Limb (tissue), 2 donors: ENCODE measurements at regions not wholly inside any gene's neighbourhood (a gene's known extent, or its start where the extent isn't known, plus 50 kb on each side); places are given as distances from the start of the nearest gene placed in this dataset.
A peak's percentile ranks its signal among the peaks of the same experiment; 100 is the strongest.

Experiments used
- DNase-seq, 2 donors: peaks; one replicate each; pipeline ENCODE4 v3.0.0-alpha.2; 2016; ENCODE audit errors: extremely low spot score in 2 of 2

- no peak for DNase-seq
Observed at GRCh38 chr2:200013906-200014305, 58.5 kb downstream of the MAIP1 start.

GRCh38 chr2:200021449-200022114 is 66.2 kb downstream of the MAIP1 start:
- DNase-seq = no peak

GRCh38 chr2:200022511-200022910 is 67.1 kb downstream of the MAIP1 start:
- no peak for DNase-seq

- no peak for DNase-seq
Observed at GRCh38 chr2:200023570-200023969, 68.2 kb downstream of the MAIP1 start.

- no peak for DNase-seq
Observed at GRCh38 chr2:200025717-200026116, 70.3 kb downstream of the MAIP1 start.

- DNase-seq = peak in 1 of 2 donors; percentile 85
Observed at GRCh38 chr2:200026332-200027230, 71.2 kb downstream of the MAIP1 start.

GRCh38 chr2:200028998-200029397 is 73.6 kb downstream of the MAIP1 start:
- DNase-seq = no peak

DNA sequence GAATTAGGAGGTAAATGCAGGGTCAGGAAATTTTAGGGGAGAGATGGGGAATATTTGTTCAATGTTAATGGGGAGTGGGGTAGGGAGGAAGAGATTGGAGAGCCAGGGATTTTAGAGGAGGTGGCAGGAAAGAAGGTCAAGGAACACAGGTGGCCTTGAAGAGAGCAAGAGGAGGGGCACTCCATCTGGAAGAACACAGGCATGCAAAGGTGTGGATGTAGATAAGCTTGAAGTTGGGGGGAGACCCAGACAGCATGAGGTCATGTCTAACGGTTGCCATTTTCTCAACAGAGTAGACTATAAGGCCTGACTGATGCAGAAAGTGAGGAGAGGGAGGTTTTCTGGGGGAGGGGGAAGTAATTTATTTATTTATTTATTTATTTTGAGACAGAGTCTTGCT is 77.5 kb downstream of the MAIP1 start:
- DNase-seq = no peak

DNA sequence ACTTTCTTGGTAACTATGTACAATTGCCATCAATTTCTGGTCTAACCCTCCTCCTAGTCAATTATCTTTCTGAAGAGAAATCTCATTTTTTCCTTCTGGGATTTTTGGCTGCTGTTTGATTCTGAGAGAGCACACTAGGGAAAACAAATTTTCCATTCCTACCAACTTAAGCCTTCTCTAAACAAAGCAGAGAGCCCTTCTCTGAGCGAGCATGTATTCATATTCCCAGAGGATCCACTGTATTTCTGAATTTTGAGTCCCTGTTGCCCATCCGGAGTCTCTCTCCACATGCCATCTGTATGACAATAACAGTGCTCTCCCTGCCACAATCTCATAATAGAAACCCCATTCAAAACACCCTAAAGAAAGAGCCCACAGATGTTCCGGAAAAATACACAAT is 78.5 kb downstream of the MAIP1 start:
- DNase-seq = peak in 1 of 2 donors; percentile 6

DNA sequence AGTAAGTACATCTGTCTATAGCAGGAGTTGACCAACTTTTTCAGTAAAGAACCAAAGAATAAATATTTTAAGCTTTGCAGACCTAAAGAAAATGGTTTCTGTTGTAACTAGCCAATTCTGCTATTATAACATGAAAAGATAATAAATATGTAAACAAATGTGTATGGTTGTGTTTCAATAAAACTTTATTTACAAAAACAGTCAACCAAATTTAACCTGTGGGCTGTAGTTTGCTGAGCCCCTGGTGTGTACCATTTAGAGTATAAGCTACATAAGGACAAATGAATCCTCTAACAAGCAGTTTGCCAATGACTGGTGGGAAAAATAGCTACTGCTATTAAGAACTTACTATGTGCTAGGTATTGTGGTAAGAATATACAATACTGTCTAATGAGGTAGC is 79.4 kb downstream of the MAIP1 start:
- no peak for DNase-seq

- peak in 1 of 2 donors; percentile 75 for DNase-seq
Observed at GRCh38 chr2:200039724-200040650, 84.6 kb downstream of the MAIP1 start.

DNA sequence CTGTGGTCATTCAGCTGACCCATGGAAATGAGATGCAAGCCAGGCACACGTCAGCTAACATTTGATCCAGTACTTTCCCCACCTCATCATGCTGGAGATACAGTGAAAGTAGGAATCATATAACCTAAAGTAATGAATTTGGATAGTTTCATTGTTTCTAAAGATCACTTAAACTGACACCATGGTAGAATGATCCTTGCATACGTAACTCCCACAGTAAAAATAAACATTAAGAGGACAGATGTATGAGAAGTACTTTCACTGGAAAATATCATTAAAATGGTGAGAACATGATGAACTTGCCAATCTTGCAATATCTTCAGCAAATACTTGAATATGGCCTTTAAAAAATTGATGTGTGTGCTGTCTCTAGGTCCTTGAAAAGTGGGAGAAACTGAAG is 85.4 kb downstream of the MAIP1 start:
- DNase-seq = no peak

- no peak for DNase-seq
Observed at GRCh38 chr2:200041639-200042038, 86.3 kb downstream of the MAIP1 start.

DNA sequence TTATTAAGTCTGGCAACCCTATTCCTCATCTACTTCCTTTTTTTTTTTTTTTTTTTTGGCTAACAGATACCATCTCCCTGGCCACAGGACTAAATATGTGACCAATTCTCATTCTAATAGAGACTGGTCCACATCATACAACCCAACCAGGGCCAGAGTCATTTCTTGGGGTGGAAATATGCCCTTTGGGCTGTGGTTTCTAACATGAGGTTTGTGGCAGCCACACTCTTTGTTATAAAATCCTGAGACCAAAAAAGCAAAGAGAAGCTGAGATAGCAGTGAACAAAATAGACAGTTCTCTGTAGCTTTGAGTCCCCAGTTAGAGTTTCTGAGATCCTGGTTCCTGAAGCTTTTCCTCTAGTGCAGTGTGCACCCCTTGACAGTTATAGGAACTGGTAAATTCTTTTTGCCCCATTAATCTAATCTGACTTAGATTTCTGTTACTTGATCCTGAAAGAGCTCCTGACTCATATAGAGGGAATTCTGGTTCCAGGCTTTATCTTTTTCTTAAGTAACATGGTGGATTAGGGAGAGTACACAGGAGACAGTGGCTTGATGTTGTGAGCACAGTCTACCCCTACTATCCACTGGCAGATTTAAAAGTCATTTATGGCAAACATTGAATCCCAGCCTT is 86.8 kb downstream of the MAIP1 start:
- DNase-seq = no peak

DNA sequence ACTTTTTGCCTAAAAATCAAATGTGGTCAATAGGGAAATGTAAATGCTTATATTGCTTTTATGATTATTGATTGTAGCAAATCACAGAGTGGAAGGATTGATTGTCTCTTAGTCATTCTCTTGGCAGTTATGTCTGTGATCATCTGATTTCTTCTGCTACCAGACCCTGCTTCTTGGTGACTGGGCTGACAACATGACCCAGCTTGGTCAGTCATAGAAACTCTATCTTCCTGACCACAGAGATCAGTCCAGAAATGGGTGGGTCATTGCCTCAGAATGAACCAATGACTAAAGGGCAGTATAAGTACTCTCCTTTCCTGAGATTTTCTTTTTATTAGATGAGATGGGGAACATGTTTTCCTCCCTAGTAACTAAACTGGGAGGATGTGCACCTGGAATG is 87.6 kb downstream of the MAIP1 start:
- no peak for DNase-seq

DNA sequence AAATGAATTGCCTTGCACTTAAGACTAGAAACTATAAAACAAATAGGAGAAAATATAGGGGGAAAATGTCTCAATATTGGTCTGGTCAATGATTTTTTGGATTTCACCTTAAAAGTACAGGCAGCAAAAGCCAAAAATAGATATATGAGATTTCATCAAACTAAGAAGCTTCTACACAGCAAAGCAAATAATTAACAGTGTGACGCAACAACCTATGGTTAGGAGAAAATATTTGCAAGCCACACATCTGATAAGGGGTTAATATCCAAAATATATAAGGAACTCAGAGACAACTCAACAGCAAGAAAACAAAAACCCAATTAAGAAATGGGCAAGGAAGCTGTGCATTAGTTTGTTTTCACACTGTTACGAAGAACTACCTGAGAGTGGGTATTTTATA is 89.1 kb downstream of the MAIP1 start:
- no peak for DNase-seq

DNA sequence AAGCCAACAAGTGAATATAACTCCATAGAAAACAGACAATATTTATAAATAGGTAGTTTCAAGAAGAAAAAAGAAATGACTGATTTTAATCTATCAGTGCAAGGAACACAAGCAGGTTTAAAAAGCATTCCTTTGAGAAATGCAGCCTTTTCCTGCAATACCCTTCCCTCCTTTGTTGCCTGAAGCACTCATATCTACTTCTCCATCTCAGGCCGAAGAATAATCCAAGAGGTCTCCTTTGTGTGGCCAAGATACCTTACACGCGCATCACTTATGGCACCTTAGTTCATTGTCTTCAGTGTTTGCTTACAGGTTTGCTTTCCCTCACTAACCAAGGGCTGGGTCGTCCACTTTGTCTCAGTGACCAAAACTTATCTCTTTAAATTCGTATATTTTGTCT is 93.0 kb downstream of the MAIP1 start:
- DNase-seq = no peak

GRCh38 chr2:200049086-200049485 is 93.7 kb downstream of the MAIP1 start:
- DNase-seq = no peak

- no peak for DNase-seq
Observed at GRCh38 chr2:200050921-200051610, 95.7 kb downstream of the MAIP1 start.

DNA sequence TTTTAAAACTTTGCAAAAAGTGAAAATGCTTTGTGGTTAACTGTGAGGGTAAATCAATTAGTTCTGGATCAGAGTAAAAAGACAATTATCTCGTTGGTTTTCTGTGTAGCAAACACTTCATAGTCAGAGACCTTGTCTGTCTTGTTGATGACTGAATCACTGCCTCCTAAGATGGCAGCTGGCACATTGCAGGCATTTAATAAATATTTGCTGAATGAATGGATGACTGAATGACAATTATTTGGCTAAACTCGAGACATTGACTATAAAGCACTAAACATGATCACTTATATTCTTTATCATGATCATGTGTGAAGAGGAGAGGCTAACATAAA is 96.2 kb downstream of the MAIP1 start:
- DNase-seq = no peak

- no peak for DNase-seq
Observed at GRCh38 chr2:200052627-200053026, 97.2 kb downstream of the MAIP1 start.
